ENCODE measurements at regions not wholly inside any gene's neighbourhood (a gene's known extent, or its start where the extent isn't known, plus 50 kb on each side); places are given as distances from the start of the nearest gene placed in this dataset.

DNA sequence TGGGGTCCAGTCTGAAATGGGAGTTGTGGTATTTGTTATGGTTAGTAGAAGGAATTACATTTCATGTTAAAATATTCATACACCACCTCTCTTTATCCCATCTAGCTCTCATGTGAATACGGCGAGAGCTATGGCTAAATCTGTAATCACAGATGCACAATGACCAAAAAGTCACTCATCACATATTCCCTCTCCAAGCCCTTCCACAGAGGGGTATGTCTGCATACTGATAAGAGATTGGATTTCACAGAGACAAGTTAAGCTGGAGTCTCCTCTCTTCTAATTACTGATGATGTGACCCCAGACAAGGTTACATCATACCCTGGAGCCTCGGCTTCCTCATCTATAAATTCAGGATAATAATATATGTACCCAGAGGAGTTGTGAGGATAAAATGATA, 237.8 kb upstream of the RHOBTB1 start:
- H3K27ac ChIP-seq, result no peak overlapping the region
- TF ChIP-seq, protein P1, sequence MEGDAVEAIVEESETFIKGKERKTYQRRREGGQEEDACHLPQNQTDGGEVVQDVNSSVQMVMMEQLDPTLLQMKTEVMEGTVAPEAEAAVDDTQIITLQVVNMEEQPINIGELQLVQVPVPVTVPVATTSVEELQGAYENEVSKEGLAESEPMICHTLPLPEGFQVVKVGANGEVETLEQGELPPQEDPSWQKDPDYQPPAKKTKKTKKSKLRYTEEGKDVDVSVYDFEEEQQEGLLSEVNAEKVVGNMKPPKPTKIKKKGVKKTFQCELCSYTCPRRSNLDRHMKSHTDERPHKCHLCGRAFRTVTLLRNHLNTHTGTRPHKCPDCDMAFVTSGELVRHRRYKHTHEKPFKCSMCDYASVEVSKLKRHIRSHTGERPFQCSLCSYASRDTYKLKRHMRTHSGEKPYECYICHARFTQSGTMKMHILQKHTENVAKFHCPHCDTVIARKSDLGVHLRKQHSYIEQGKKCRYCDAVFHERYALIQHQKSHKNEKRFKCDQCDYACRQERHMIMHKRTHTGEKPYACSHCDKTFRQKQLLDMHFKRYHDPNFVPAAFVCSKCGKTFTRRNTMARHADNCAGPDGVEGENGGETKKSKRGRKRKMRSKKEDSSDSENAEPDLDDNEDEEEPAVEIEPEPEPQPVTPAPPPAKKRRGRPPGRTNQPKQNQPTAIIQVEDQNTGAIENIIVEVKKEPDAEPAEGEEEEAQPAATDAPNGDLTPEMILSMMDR (conservative IDR thresholded peaks at IDR 0.05), result no peak
- no peak for TF ChIP-seq ZFX (IDR thresholded peaks at IDR 0.05)

DNA sequence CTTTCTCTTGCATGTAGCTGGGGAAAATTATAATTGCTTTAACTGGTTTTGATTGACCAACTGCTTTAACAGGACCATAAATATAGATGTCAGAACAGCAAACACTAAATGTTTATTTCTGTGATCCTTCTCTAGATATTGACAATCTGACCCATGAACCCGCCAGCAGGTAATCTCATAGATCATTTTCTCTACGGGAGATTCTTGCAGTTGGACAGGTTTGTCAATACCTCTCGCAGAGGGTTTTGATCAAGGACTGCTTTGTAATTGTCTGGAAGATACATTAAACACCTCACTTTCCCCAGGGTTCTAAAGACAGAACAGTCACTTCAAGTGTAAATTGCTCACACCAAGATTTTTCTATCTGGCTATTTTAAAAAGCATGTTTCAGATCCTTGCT, 235.8 kb upstream of the RHOBTB1 start:
- no peak overlapping the region for H3K27ac ChIP-seq
- TF ChIP-seq, protein P1 (conservative IDR thresholded peaks at IDR 0.05), result 0 out of 2 replicates have a peak, but pooled peaks have one; percentile 3
- no peak for TF ChIP-seq ZFX (IDR thresholded peaks at IDR 0.05)

DNA sequence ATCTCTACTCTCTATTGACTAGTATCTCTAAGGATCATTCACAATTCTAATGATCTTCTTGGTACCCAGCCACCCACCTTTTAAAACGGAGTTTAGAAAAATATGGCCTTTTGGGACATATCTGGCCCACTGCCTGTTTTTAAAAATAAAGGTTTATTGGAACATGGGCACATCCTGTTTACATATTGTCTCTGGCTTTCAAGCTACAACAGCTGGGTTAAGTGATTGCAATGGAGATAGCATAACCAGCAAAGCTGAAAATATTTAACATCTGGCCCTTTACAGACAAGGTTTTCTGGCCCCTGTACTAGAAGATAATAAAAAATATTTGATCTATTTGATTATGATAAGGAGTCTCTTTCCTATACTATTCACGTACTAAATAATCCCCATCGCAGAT, 232.4 kb upstream of the RHOBTB1 start:
- H3K27ac ChIP-seq, result no peak overlapping the region
- TF ChIP-seq, protein P1 (conservative IDR thresholded peaks at IDR 0.05), result no peak
- TF ChIP-seq ZFX (IDR thresholded peaks at IDR 0.05), result no peak

DNA sequence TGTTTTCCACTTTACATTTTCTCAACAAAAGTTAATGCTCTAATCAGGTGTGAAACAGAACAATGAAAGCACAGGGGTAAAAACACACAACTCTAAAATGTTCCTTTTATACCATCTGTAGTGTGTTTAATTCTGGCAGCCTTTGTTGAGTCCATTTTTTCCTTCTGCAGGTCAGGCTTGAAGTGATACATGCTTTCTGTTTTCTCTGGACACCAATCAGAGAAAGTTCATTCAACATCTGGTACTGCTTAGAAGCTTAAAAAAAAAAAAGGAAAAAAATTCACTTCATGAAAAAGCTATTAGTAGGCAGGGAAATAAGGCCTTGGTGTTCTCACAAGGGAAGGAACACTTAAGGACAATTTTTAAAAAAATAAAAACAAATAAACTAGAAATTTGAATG, 231.3 kb upstream of the RHOBTB1 start:
- H3K27ac ChIP-seq, result no peak overlapping the region

DNA sequence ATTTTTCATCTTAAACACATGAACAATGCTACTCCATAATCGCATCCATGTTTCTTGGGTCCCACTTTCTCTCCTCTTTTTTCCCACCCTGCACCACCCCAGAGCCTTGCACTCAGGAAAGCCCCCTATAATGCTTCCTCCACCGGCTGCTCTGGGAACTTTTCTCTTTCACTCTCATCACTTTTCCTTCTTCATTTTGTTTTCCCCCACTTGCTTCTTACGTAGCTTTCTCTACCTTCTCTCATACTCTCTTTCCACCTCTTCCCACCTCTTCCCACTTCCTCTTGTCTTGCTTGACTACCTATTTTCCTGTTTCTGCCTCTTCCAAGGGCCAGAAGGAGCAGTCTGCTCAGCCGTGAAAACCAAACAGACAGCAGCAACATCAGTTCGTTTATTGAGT, 229.5 kb upstream of the RHOBTB1 start:
- no peak for TF ChIP-seq ZFX (IDR thresholded peaks at IDR 0.05)
- TF ChIP-seq, protein P1 (conservative IDR thresholded peaks at IDR 0.05), result no peak
- H3K27ac ChIP-seq, result no peak overlapping the region

More for the DNA sequence above, 231.3 kb upstream of the RHOBTB1 start:
- TF ChIP-seq ZFX (IDR thresholded peaks at IDR 0.05), result no peak

DNA sequence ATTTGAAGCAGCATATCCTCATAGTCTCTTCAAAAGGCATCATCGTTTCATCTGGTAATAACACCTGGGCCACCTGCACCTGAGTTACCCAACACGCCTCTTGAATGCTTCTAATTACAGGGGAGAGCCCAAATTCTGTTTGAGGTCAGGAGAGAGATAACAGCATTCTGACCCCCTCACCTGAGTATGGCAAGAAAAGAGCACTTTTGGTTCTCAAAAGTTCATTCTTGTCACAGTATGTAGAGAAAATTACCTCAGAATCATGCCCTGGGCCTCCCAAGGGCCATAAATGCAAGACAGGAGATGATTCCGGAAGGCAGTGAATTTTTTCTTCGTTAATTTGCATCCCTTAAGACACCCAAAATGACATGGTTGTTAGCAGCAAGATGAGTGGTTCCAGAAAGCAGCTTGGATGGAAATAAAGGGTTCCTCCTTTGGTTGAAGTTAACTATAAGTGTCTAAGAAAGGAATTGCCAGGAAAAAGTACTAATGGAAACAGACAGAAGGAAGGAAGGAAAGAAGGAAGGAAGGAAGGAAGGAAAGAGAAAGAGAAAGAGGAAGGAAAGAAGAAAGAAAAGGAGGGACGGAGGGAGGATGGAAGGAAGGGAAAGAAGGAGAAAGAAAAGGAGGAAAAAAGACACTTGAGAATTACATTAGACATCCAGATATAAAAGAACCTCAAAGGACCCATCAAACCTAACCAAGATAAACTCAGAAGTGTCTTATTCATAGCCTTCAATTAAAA, 228.4 kb upstream of the RHOBTB1 start:
- no peak for TF ChIP-seq ZFX (IDR thresholded peaks at IDR 0.05)
- TF ChIP-seq, protein P1 (conservative IDR thresholded peaks at IDR 0.05), result no peak
- no peak overlapping the region for H3K27ac ChIP-seq

DNA sequence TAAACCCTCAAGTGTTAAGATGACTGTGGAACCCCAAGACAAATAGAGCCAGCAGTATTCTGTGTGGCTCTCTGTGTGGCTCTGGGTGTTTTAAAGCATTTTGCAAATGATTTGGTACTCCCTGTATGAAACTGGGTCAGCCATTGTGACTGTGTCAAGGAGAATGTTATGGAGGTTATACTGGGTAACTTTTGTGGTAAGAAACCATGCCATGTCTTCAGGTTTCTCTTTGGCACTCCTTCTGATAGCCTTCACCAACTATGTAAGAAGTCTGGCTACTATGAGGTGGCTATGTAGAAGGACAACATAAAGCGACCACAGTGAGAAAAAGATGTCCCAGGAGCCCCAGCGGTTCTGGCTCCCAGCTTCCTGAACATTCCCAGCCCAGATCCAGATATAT, 226.6 kb upstream of the RHOBTB1 start:
- TF ChIP-seq ZFX (IDR thresholded peaks at IDR 0.05), result no peak
- TF ChIP-seq, protein P1 (conservative IDR thresholded peaks at IDR 0.05), result no peak
- H3K27ac ChIP-seq, result no peak overlapping the region

DNA sequence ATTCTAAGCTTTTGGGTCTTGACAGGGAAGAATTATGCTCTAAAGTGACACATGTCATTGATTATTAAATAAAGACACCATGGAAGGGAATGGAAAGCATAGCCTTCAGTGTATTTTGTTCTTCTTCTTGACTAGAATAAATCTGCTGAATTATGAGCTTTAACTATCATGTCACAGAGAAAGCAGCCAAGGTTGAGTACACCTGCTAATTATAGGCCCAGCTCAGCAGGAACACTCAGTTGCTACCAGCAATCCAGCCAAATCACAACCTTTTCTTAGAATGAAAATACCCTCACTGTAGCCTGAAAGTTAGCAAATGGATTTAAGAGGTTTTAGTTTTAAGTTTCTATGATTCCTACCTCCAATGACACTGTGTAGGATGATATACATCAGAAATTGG, 225.3 kb upstream of the RHOBTB1 start:
- TF ChIP-seq ZFX (IDR thresholded peaks at IDR 0.05), result no peak
- TF ChIP-seq, protein P1 (conservative IDR thresholded peaks at IDR 0.05), result no peak
- H3K27ac ChIP-seq, result no peak overlapping the region
